Smooth muscle cell (in vitro differentiated cells): ENCODE measurements at regions not wholly inside any gene's neighbourhood (a gene's known extent, or its start where the extent isn't known, plus 50 kb on each side); places are given as distances from the start of the nearest gene placed in this dataset.

Experiments
- DNase-seq: peaks from one replicate; lab custom pipeline; 2025; ENCODE audit not compliant: unreplicated experiment; lab: John Stamatoyannopoulos, UW
- H2AFZ ChIP-seq: fragments of 200-600 bp; sonication (generic); 2 replicates; pipeline ENCODE4 v1.6.0; 2016; ENCODE audit warnings: antibody characterized with exemption, low read depth, mild to moderate bottlenecking
- H3F3A ChIP-seq: fragments of 200-600 bp; sonication (generic); 2 replicates; pipeline ENCODE4 v1.6.0; 2017; ENCODE audit warnings: antibody characterized with exemption, low read depth
- H3K27ac ChIP-seq: fragments of 200-600 bp; sonication (generic); 2 replicates; pipeline ENCODE4 v1.5.1; 2016; ENCODE audit warnings: low read depth, mild to moderate bottlenecking
- H3K27me3 ChIP-seq: fragments of 200-600 bp; sonication (generic); 2 replicates; pipeline ENCODE4 v1.6.1; 2016; ENCODE audit warnings: low read depth, mild to moderate bottlenecking
- H3K36me3 ChIP-seq: fragments of 200-600 bp; sonication (generic); 2 replicates; pipeline ENCODE4 v1.5.1; 2016; ENCODE audit warnings: low read depth
- H3K4me1 ChIP-seq: fragments of 200-600 bp; sonication (generic); 2 replicates; pipeline ENCODE4 v1.5.1; 2016; ENCODE audit warnings: low read depth
- H3K4me2 ChIP-seq: fragments of 200-600 bp; sonication (generic); 2 replicates; pipeline ENCODE4 v1.6.0; 2016; ENCODE audit warnings: mild to moderate bottlenecking
- H3K4me3 ChIP-seq: fragments of 200-600 bp; sonication (generic); 2 replicates; pipeline ENCODE4 v1.5.1; 2016; ENCODE audit warnings: mild to moderate bottlenecking
- H3K79me2 ChIP-seq: fragments of 200-600 bp; sonication (generic); 2 replicates; pipeline ENCODE4 v1.6.0; 2016; ENCODE audit warnings: low read depth, mild to moderate bottlenecking
- H3K9ac ChIP-seq: fragments of 200-600 bp; sonication (generic); 2 replicates; pipeline ENCODE4 v1.6.0; 2016; ENCODE audit warnings: low read depth
- H3K9me3 ChIP-seq: fragments of 200-600 bp; sonication (generic); replicated peaks from 2 replicates; pipeline ENCODE4 v1.5.1; 2016; ENCODE audit warnings: low read depth
- H4K20me1 ChIP-seq: fragments of 200-600 bp; sonication (generic); 2 replicates; pipeline ENCODE4 v1.6.0; 2016; ENCODE audit warnings: low read depth
- WGBS: methylation state at CpG from one replicate; pipeline ENCODE4 v1.1.7; 2016; ENCODE audit warnings: low lambda C conversion rate; 5-methylcytosine and 5-hydroxymethylcytosine counted together
- TF ChIP-seq, protein P1 (sequence below): fragments of 200-600 bp; sonication (generic); IDR thresholded peaks from 2 replicates; pipeline ENCODE4 v1.5.1; 2017; ENCODE audit warnings: borderline replicate concordance, mild to moderate bottlenecking, antibody characterized with exemption; ENCODE audit not compliant: insufficient read depth, poor library complexity, severe bottlenecking

DNA sequence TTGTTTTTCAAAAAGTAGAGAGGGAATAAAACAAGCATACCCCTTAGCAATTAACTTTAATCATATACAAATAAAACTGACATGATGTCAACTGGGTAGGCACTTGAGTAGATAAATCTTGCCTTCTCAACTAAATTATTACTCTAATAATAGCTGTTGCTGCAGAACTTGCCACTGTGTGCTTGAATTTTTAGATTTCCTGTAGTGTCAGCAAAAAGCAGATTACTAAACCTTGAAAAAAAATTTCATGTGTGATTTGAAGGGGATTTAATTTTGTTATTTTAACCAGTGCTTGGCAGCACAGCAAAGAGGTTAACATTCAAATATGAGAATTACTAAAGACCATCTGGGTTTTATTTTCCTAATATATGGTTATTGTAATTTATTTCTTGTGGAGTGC is 438.3 kb upstream of the SPANXN1 start:
- no peaks in the 10 kb centered on the region for H3K79me2 ChIP-seq
- H3K27ac ChIP-seq: no peak overlapping the region
- no peak overlapping the region for H3K9ac ChIP-seq
- no peak for DNase-seq
- no peaks in the 10 kb centered on the region for H3K27me3 ChIP-seq
- no peak overlapping the region for H3K4me3 ChIP-seq
- H3F3A ChIP-seq: no peaks in the 10 kb centered on the region
- no peaks in the 10 kb centered on the region for H3K36me3 ChIP-seq
- no peaks in the 10 kb centered on the region for H3K4me1 ChIP-seq
- no peaks in the 10 kb centered on the region for H4K20me1 ChIP-seq
- H3K4me2 ChIP-seq: no peak overlapping the region
- TF ChIP-seq, protein P1, sequence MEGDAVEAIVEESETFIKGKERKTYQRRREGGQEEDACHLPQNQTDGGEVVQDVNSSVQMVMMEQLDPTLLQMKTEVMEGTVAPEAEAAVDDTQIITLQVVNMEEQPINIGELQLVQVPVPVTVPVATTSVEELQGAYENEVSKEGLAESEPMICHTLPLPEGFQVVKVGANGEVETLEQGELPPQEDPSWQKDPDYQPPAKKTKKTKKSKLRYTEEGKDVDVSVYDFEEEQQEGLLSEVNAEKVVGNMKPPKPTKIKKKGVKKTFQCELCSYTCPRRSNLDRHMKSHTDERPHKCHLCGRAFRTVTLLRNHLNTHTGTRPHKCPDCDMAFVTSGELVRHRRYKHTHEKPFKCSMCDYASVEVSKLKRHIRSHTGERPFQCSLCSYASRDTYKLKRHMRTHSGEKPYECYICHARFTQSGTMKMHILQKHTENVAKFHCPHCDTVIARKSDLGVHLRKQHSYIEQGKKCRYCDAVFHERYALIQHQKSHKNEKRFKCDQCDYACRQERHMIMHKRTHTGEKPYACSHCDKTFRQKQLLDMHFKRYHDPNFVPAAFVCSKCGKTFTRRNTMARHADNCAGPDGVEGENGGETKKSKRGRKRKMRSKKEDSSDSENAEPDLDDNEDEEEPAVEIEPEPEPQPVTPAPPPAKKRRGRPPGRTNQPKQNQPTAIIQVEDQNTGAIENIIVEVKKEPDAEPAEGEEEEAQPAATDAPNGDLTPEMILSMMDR: no peak
- no peaks in the 10 kb centered on the region for H3K9me3 ChIP-seq
- H2AFZ ChIP-seq: no peak overlapping the region

DNA sequence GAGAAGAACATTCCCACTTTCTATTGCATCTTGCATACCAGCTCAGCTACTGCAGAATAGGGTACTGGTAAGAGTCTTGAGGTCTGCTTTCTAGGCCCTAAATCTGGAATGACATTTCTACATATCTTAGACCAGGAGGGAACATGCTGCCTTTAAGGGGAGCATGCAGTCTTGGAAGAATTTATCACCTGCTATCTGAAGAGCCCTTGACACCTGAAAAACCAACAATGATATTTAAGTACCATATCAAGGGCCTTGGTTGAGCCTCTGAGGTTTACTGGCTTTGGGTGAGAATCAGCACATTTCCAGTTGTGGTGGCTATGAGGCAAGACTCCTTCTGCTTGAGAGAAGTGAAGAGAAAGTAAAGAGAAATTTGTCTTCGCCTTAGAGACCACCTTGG is 436.8 kb upstream of the SPANXN1 start:
- TF ChIP-seq, protein P1: no peak
- Histone ChIP-seq H2AFZ (no peak overlapping the region), H3K9ac (no peak overlapping the region), H3K9me3 (no peaks in the 10 kb centered on the region), H3K27me3 (no peaks in the 10 kb centered on the region), H3K4me1 (no peaks in the 10 kb centered on the region), H3F3A (no peaks in the 10 kb centered on the region), H3K4me3 (no peak overlapping the region), H4K20me1 (no peaks in the 10 kb centered on the region), H3K79me2 (no peaks in the 10 kb centered on the region), H3K36me3 (no peaks in the 10 kb centered on the region), H3K27ac (no peak overlapping the region), H3K4me2 (no peak overlapping the region)
- 68% methylated on average over 1 of the region's 1 CpG for WGBS
- DNase-seq: no peak

GRCh38 chrX:144819406-144819805 is 427.9 kb upstream of the SPANXN1 start:
- Histone ChIP-seq H2AFZ (no peak overlapping the region), H3K4me1 (no peaks in the 10 kb centered on the region), H3K36me3 (no peaks in the 10 kb centered on the region), H3K27ac (no peak overlapping the region), H3F3A (no peaks in the 10 kb centered on the region), H3K27me3 (no peaks in the 10 kb centered on the region), H3K9ac (no peak overlapping the region), H4K20me1 (no peaks in the 10 kb centered on the region), H3K9me3 (no peaks in the 10 kb centered on the region), H3K4me2 (no peak overlapping the region), H3K79me2 (no peaks in the 10 kb centered on the region), H3K4me3 (no peak overlapping the region)
- DNase-seq: no peak
- TF ChIP-seq, protein P1: no peak

DNA sequence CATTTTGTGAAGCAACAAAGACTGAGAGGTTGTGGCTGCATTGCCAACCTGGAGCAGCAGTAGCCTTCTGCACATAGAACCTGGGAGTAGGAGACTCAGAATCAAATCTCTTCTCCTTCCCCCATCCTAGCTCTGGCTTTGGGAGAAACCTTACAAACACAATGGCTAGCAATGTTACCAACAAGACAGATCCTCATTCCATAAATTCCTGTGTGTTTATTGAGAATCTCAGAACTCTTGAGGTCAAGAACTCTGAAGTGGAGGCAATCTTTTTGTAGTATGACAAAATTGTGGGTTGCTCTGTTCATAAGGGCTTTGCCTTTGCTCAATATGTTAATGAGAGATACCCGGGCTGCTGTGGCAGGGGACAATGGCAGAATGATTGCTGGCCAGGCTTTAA is 406.7 kb upstream of the SPANXN1 start:
- WGBS: 82% methylated on average over 1 of the region's 1 CpG
- Histone ChIP-seq H3K9ac (no peak overlapping the region), H3K4me1 (no peaks in the 10 kb centered on the region), H3K9me3 (no peaks in the 10 kb centered on the region), H3K4me2 (no peak overlapping the region), H3K79me2 (no peaks in the 10 kb centered on the region), H3K36me3 (no peaks in the 10 kb centered on the region), H3K27ac (no peak overlapping the region), H3K27me3 (no peaks in the 10 kb centered on the region), H4K20me1 (no peaks in the 10 kb centered on the region), H3K4me3 (no peak overlapping the region), H3F3A (no peaks in the 10 kb centered on the region), H2AFZ (no peak overlapping the region)
- no peak for DNase-seq
- TF ChIP-seq, protein P1: no peak
